Ishikawa (cell line): ENCODE measurements at regions not wholly inside any gene's neighbourhood (a gene's known extent, or its start where the extent isn't known, plus 50 kb on each side); places are given as distances from the start of the nearest gene placed in this dataset.

Source experiments
- CREB1 ChIP-seq: IDR thresholded peaks from 2 replicates; pipeline ENCODE4 v1.6.1; 2012; ENCODE audit warnings: low read depth
- EGR1 ChIP-seq: IDR thresholded peaks from 2 replicates; pipeline ENCODE4 v1.6.1; 2012
- FOXM1 ChIP-seq: IDR thresholded peaks from 2 replicates; pipeline ENCODE4 v1.6.1; 2012; ENCODE audit warnings: low read depth, borderline replicate concordance
- MAX ChIP-seq: IDR thresholded peaks from 2 replicates; pipeline ENCODE4 v1.6.1; 2012
- RAD21 ChIP-seq: IDR thresholded peaks from 2 replicates; pipeline ENCODE4 v1.6.1; 2012; ENCODE audit warnings: low read depth
- TCF12 ChIP-seq: IDR thresholded peaks from 2 replicates; pipeline ENCODE4 v1.6.1; 2012; ENCODE audit warnings: low read depth
- YY1 ChIP-seq: IDR thresholded peaks from 2 replicates; pipeline ENCODE4 v1.6.1; 2012; ENCODE audit warnings: low read depth
- TF ChIP-seq, protein P1 (sequence below): IDR thresholded peaks from 2 replicates; pipeline ENCODE4 v1.6.1; 2012; ENCODE audit warnings: low read depth, mild to moderate bottlenecking
- TF ChIP-seq, protein P2 (sequence below): IDR thresholded peaks from 2 replicates; pipeline ENCODE4 v1.6.1; 2012

- TF ChIP-seq, protein P1, sequence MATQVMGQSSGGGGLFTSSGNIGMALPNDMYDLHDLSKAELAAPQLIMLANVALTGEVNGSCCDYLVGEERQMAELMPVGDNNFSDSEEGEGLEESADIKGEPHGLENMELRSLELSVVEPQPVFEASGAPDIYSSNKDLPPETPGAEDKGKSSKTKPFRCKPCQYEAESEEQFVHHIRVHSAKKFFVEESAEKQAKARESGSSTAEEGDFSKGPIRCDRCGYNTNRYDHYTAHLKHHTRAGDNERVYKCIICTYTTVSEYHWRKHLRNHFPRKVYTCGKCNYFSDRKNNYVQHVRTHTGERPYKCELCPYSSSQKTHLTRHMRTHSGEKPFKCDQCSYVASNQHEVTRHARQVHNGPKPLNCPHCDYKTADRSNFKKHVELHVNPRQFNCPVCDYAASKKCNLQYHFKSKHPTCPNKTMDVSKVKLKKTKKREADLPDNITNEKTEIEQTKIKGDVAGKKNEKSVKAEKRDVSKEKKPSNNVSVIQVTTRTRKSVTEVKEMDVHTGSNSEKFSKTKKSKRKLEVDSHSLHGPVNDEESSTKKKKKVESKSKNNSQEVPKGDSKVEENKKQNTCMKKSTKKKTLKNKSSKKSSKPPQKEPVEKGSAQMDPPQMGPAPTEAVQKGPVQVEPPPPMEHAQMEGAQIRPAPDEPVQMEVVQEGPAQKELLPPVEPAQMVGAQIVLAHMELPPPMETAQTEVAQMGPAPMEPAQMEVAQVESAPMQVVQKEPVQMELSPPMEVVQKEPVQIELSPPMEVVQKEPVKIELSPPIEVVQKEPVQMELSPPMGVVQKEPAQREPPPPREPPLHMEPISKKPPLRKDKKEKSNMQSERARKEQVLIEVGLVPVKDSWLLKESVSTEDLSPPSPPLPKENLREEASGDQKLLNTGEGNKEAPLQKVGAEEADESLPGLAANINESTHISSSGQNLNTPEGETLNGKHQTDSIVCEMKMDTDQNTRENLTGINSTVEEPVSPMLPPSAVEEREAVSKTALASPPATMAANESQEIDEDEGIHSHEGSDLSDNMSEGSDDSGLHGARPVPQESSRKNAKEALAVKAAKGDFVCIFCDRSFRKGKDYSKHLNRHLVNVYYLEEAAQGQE = no peak
- no peak for TF ChIP-seq EGR1
- no peak for TF ChIP-seq RAD21
- no peak for TF ChIP-seq FOXM1
- TF ChIP-seq TCF12 = no peak
- TF ChIP-seq, protein P2, sequence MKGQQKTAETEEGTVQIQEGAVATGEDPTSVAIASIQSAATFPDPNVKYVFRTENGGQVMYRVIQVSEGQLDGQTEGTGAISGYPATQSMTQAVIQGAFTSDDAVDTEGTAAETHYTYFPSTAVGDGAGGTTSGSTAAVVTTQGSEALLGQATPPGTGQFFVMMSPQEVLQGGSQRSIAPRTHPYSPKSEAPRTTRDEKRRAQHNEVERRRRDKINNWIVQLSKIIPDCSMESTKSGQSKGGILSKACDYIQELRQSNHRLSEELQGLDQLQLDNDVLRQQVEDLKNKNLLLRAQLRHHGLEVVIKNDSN = no peak
- no peak for TF ChIP-seq CREB1
- no peak for TF ChIP-seq MAX
- no peak for TF ChIP-seq YY1
Observed at GRCh38 chr9:108043585-108043984, 554.0 kb upstream of the KLF4 start.
